WTC11 (cell line): ENCODE measurements at regions not wholly inside any gene's neighbourhood (a gene's known extent, or its start where the extent isn't known, plus 50 kb on each side); places are given as distances from the start of the nearest gene placed in this dataset.

Experiments used
- ATAC-seq: fragments of 200-7000 bp; cut with Tn5 transposase; 2 replicates; pipeline ENCODE4 v1.10.0; 2021; ENCODE audit warnings: mild to moderate bottlenecking, moderate library complexity
- CTCF ChIA-PET: fragments of 300-600 bp; sonication (Branson Sonifier 250); formaldehyde crosslinking; loops from one replicate; lab custom pipeline; 2021; ENCODE audit warnings: antibody characterized with exemption; lab: Charles Lee
- POLR2A ChIA-PET: fragments of 350-600 bp; sonication (Branson Sonifier 250); formaldehyde crosslinking; loops from one replicate; lab custom pipeline; 2021; ENCODE audit warnings: antibody characterized with exemption; lab: Charles Lee
- DNase-seq: peaks from one replicate; pipeline ENCODE4 v3.0.0; 2021; ENCODE audit warnings: low spot score
- H3K27ac Mint-ChIP-seq: 2 replicates; pipeline ENCODE4 v1.8.0; 2021; ENCODE audit warnings: mixed read lengths
- H3K27me3 Mint-ChIP-seq: 2 replicates; pipeline ENCODE4 v1.8.0; 2021; ENCODE audit warnings: low read depth, mild to moderate bottlenecking, moderate library complexity, mixed read lengths
- H3K36me3 Mint-ChIP-seq: 2 replicates; pipeline ENCODE4 v1.8.0; 2021; ENCODE audit warnings: mixed read lengths
- H3K4me1 Mint-ChIP-seq: 2 replicates; pipeline ENCODE4 v1.8.0; 2022; ENCODE audit warnings: mixed read lengths
- H3K4me3 Mint-ChIP-seq: 2 replicates; pipeline ENCODE4 v1.8.0; 2021; ENCODE audit warnings: mild to moderate bottlenecking, moderate library complexity, mixed read lengths
- H3K9me3 Mint-ChIP-seq: 2 replicates; pipeline ENCODE4 v1.8.0; 2021; ENCODE audit warnings: mixed read lengths
- ATF2 ChIP-seq: sonication (generic); formaldehyde crosslinking; IDR thresholded peaks from 2 replicates; pipeline ENCODE4 v1.8.1; 2022; ENCODE audit warnings: low read depth, missing genetic modification reagents, borderline replicate concordance
- CREM ChIP-seq: sonication (generic); formaldehyde crosslinking; IDR thresholded peaks from 2 replicates; pipeline ENCODE4 v1.8.1; 2022; ENCODE audit warnings: mild to moderate bottlenecking, missing genetic modification reagents, moderate library complexity
- EMX1 ChIP-seq: fragments of 250-450 bp; sonication (Bioruptor Pico); IDR thresholded peaks from 2 replicates; pipeline ENCODE4 v1.8.0; 2021; ENCODE audit warnings: mild to moderate bottlenecking
- ESRRA ChIP-seq: sonication (generic); formaldehyde crosslinking; IDR thresholded peaks from 2 replicates; pipeline ENCODE4 v1.8.1; 2022; ENCODE audit warnings: mild to moderate bottlenecking, missing genetic modification reagents, borderline replicate concordance
- FOXJ3 ChIP-seq: sonication (generic); formaldehyde crosslinking; IDR thresholded peaks from 2 replicates; pipeline ENCODE4 v1.9.0; 2021; ENCODE audit warnings: missing genetic modification reagents, mild to moderate bottlenecking, borderline replicate concordance
- FOXP1 ChIP-seq: sonication (generic); formaldehyde crosslinking; IDR thresholded peaks from 2 replicates; pipeline ENCODE4 v1.8.0; 2022; ENCODE audit warnings: missing genetic modification reagents, mild to moderate bottlenecking, moderate library complexity, borderline replicate concordance
- FOXP4 ChIP-seq: sonication (generic); formaldehyde crosslinking; IDR thresholded peaks from 2 replicates; pipeline ENCODE4 v1.8.0; 2022; ENCODE audit warnings: mild to moderate bottlenecking, missing genetic modification reagents
- HMGA2 ChIP-seq: fragments of 250-450 bp; sonication (Bioruptor Pico); IDR thresholded peaks from 2 replicates; pipeline ENCODE4 v1.4.0; 2021; ENCODE audit warnings: mild to moderate bottlenecking, moderate library complexity
- MXD4 ChIP-seq: fragments of 250-450 bp; sonication (Bioruptor Pico); IDR thresholded peaks from 2 replicates; pipeline ENCODE4 v1.8.0; 2021; ENCODE audit warnings: mild to moderate bottlenecking, moderate library complexity, borderline replicate concordance
- OVOL2 ChIP-seq: fragments of 250-450 bp; sonication (Bioruptor Pico); IDR thresholded peaks from 2 replicates; pipeline ENCODE4 v1.9.0; 2021; ENCODE audit warnings: mild to moderate bottlenecking, borderline replicate concordance
- PRRX2 ChIP-seq: fragments of 250-450 bp; sonication (Bioruptor Pico); IDR thresholded peaks from 2 replicates; pipeline ENCODE4 v1.8.0; 2021; ENCODE audit warnings: mild to moderate bottlenecking
- RELA ChIP-seq: sonication (generic); formaldehyde crosslinking; IDR thresholded peaks from 2 replicates; pipeline ENCODE4 v1.8.1; 2022; ENCODE audit warnings: missing genetic modification reagents, mild to moderate bottlenecking, borderline replicate concordance
- TCF7 ChIP-seq: sonication (generic); formaldehyde crosslinking; IDR thresholded peaks from 2 replicates; pipeline ENCODE4 v1.8.0; 2022; ENCODE audit warnings: mild to moderate bottlenecking, low read depth, missing genetic modification reagents, moderate library complexity
- TEAD4 ChIP-seq: sonication (generic); formaldehyde crosslinking; IDR thresholded peaks from 2 replicates; pipeline ENCODE4 v1.8.0; 2022; ENCODE audit warnings: mild to moderate bottlenecking, missing genetic modification reagents
- ZMAT4 ChIP-seq: fragments of 250-450 bp; sonication (Bioruptor Pico); IDR thresholded peaks from 2 replicates; pipeline ENCODE4 v1.9.0; 2021; ENCODE audit warnings: mild to moderate bottlenecking
- ZNF121 ChIP-seq: sonication (generic); formaldehyde crosslinking; IDR thresholded peaks from 2 replicates; pipeline ENCODE4 v1.8.0; 2023; ENCODE audit warnings: missing genetic modification reagents
- ZNF219 ChIP-seq: sonication (generic); formaldehyde crosslinking; IDR thresholded peaks from 2 replicates; pipeline ENCODE4 v1.8.0; 2023; ENCODE audit warnings: missing genetic modification reagents, mild to moderate bottlenecking, borderline replicate concordance
- ZNF396 ChIP-seq: fragments of 250-450 bp; sonication (Bioruptor Pico); IDR thresholded peaks from 2 replicates; pipeline ENCODE4 v1.8.0; 2021; ENCODE audit warnings: mild to moderate bottlenecking, moderate library complexity, borderline replicate concordance
- ZNF512 ChIP-seq: sonication (generic); formaldehyde crosslinking; IDR thresholded peaks from 2 replicates; pipeline ENCODE4 v1.8.1; 2022; ENCODE audit warnings: missing genetic modification reagents, borderline replicate concordance
- TF ChIP-seq, protein P1 (sequence below): sonication (generic); formaldehyde crosslinking; IDR thresholded peaks from 2 replicates; pipeline ENCODE4 v1.8.0; 2022; ENCODE audit warnings: mild to moderate bottlenecking, missing genetic modification reagents
- TF ChIP-seq, protein P2 (sequence below): sonication (generic); formaldehyde crosslinking; IDR thresholded peaks from 2 replicates; pipeline ENCODE4 v1.8.1; 2023; ENCODE audit warnings: mild to moderate bottlenecking, moderate library complexity, missing genetic modification reagents

GRCh38 chr2:122651236-122651635 lies 895.8 kb downstream of the TSN start:
- Mint-ChIP-seq H3K4me3 (no peak overlapping the region), H3K9me3 (no peaks in the 10 kb centered on the region), H3K27ac (no peak overlapping the region)
- no peak for ATAC-seq
- POLR2A ChIA-PET = no interaction called here
- CTCF ChIA-PET = no interaction called here
- no peak for TF ChIP-seq ZNF121 (CRISPR knock-in tag)
- no peak for TF ChIP-seq PRRX2 (CRISPR knock-in tag)
- TF ChIP-seq ZNF396 = no peak
- no peak for TF ChIP-seq TEAD4
- TF ChIP-seq FOXP1 = no peak
- TF ChIP-seq MXD4 (CRISPR knock-in tag) = no peak
- no peak for TF ChIP-seq FOXJ3 (CRISPR knock-in tag)
- TF ChIP-seq TCF7 (CRISPR knock-in tag) = no peak
- TF ChIP-seq HMGA2 (CRISPR knock-in tag) = no peak
- TF ChIP-seq RELA = no peak
- TF ChIP-seq, protein P1, sequence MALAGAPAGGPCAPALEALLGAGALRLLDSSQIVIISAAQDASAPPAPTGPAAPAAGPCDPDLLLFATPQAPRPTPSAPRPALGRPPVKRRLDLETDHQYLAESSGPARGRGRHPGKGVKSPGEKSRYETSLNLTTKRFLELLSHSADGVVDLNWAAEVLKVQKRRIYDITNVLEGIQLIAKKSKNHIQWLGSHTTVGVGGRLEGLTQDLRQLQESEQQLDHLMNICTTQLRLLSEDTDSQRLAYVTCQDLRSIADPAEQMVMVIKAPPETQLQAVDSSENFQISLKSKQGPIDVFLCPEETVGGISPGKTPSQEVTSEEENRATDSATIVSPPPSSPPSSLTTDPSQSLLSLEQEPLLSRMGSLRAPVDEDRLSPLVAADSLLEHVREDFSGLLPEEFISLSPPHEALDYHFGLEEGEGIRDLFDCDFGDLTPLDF (CRISPR knock-in tag) = no peak
- TF ChIP-seq FOXP4 (CRISPR knock-in tag) = no peak
- TF ChIP-seq, all 79 proteins: peak for 0
- Mint-ChIP-seq H3K4me1 (peaks cover 30% of the 10 kb centered on the region), H3K27me3 (peaks cover under 1% of the 10 kb centered on the region; the same call in 1 of the 2 replicates), H3K36me3 (no peaks in the 10 kb centered on the region)
- DNase-seq = no peak

DNA sequence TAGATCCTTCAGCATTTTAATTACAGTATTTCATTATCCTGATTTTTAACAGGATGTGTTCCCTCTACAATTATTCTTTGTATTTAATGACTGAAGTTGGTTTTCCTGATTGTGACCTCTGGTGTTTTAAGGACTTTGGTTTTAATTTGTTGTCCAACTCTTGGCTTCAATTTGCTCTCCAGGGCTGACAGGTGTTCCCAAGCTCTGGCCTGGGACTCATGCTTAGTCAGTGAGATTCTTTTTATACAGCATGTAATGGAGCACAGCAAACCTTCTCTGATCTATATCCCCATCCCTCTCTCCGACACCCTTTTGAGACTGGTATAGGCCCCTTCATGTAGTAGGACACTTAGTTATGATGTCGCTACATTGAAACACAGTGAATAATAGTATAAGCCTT lies 896.3 kb downstream of the TSN start:
- CTCF ChIA-PET = no interaction called here
- no peaks in the 10 kb centered on the region for H3K9me3 Mint-ChIP-seq

More for the DNA sequence above, 896.3 kb downstream of the TSN start:
- H3K4me3 Mint-ChIP-seq = no peak overlapping the region
- H3K27me3 Mint-ChIP-seq = peaks cover 2% of the 10 kb centered on the region; the same call in 1 of the 2 replicates
- ATAC-seq = no peak
- POLR2A ChIA-PET = no interaction called here
- no peak overlapping the region for H3K27ac Mint-ChIP-seq
- no peak for DNase-seq
- no peaks in the 10 kb centered on the region for H3K36me3 Mint-ChIP-seq
- TF ChIP-seq ZMAT4 (CRISPR knock-in tag) (no peak), ZNF512 (no peak), ZNF219 (CRISPR knock-in tag) (no peak), CREM (no peak), ZNF121 (CRISPR knock-in tag) (no peak), EMX1 (CRISPR knock-in tag) (no peak), ESRRA (CRISPR knock-in tag) (no peak), RELA (no peak), OVOL2 (no peak), ATF2 (no peak)
- TF ChIP-seq, protein P2, sequence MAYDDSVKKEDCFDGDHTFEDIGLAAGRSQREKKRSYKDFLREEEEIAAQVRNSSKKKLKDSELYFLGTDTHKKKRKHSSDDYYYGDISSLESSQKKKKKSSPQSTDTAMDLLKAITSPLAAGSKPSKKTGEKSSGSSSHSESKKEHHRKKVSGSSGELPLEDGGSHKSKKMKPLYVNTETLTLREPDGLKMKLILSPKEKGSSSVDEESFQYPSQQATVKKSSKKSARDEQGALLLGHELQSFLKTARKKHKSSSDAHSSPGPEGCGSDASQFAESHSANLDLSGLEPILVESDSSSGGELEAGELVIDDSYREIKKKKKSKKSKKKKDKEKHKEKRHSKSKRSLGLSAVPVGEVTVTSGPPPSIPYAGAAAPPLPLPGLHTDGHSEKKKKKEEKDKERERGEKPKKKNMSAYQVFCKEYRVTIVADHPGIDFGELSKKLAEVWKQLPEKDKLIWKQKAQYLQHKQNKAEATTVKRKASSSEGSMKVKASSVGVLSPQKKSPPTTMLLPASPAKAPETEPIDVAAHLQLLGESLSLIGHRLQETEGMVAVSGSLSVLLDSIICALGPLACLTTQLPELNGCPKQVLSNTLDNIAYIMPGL (CRISPR knock-in tag) = no peak
- TF ChIP-seq, all 79 proteins: peak for 0
- H3K4me1 Mint-ChIP-seq = peaks cover 36% of the 10 kb centered on the region
